ENCODE measurements at regions not wholly inside any gene's neighbourhood (a gene's known extent, or its start where the extent isn't known, plus 50 kb on each side); places are given as distances from the start of the nearest gene placed in this dataset.
"Not testable (repeated sequence)": the region's sequence is repeated elsewhere in the genome, so short reads cannot be mapped to it uniquely, and the experiment has no call there.

DNA sequence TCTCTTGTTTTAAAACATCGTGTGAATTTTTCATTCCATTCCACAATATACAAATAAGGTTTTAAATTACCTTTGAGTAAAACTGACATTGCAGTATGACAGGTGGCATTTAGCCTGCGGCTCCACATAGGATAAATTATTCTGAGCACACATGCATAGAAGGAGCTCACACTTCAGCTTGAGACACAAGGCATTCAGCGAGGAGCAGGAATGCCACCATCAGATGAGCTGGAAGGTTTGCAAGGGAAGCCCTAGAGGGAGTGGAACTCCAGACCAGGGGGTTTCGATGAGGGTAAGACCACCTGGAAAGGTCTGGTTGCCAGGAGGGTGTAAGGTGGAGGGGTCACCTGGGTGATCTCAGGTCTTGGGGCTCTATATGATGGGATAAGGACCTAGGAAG, 259.0 kb upstream of the ADRA1B start:
- no peak for DNase-seq

DNA sequence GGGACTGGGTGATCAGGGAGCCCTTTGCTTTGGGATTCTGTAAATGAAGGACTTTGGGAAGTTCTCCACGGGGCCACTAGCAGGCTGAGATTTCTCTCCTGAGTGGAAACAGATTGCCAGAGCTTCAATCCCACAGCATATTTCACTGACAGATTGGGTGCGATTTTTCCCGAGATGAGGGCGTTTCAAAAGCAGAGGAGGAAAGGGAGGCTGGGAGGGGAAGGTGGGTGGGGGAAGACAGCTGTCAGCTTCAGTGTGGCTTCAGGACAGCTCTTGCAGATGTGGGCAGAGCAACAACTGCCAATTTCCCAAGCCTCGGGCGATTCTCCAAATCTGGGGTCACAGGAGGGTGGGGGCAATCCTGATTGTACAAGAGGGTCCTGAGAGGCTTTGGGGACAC, 258.5 kb upstream of the ADRA1B start:
- no peak for DNase-seq

DNA sequence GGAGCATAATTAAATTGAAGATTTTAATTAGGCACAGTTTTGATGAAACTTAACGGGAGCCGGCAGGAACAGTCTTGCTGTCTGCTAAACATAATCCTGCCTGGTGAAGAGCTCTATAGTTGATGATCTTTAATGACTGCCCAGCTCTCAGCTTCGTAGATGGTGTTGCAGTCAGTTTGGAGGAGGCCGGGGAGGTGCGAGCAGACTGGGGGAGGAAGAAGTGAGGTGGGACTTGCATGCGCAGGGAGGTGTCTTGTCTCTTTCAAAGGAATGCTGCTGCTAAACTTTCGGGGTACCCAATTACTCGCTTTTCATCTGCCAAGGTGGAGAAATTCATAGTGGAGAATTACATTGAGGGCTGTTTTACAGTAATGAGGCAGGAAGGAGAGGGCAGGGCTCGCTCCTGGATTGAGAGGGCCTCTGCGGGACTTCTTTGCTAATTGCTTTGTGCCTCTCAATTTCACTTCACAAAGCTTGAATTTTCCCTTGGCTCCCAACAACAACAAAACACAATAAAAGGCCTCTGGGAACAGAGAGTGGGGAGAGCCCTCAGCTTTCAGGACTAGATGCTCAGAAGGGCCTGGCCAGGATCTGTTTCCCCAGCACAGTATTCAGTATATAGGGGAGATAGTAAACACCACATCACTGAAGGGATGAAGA, 257.9 kb upstream of the ADRA1B start:
- DNase-seq, result no peak

- no peak for DNase-seq
These were observed 255.9 kb upstream of the ADRA1B start for GRCh38 chr5:159660401-159660800.

GRCh38 chr5:159663986-159664385, 252.3 kb upstream of the ADRA1B start:
- no peak for DNase-seq

DNA sequence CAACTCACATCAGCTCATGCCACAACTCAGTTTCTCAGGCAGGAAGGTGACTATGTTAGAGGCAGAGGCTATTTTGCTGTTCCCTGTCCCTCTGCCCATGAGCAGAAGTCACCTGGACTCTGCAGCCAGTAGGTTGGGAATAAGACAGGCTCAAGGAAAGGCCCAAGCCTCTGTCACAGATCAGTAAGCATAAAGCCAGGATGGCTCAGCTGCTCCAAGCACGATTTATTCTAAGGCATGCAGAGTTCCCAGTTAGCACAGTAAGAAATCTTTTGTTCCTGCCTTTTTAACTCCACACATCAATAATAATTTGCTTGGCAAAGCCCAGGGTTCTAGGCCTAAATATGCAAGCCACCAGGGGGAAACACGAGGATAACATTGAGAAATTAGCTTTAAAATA, 249.0 kb upstream of the ADRA1B start:
- no peak for DNase-seq

DNA sequence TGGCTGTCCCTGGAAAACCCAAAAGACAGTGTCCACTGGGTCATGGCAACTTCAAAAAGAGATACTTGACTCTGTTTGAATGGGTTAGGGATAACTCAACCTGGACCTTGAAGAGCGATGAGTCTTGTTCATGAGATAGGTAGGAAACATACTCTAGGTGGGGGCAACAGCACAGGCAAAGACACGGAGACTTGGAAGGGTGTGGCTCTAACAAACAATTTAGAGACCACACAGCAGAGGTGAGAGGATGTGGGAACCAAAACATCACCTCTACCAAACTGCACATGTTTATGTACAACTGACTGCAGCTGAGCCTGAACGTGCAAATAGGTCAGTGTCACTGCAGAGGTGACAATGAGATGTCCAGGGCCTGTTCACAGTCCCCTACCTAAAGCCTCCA, 247.7 kb upstream of the ADRA1B start:
- no peak for DNase-seq

DNA sequence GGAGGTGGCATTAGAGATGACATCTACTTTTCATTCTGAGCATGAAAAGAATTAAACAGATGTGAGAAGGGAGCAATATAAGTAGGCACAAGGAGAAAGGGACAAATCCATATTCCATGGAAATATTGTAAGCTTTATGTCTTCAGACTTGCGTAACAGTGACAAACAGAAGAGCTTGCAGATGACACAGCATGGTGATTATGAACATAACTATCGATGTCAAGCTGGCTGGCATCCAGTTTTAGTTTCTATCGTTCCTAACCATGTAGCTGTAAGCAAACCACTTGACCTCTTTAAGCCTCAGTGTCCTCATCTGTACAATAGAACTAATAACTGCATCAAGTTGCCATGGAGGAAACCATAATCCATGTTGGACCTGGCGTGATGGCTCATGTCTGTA, 246.7 kb upstream of the ADRA1B start:
- no peak for DNase-seq

DNA sequence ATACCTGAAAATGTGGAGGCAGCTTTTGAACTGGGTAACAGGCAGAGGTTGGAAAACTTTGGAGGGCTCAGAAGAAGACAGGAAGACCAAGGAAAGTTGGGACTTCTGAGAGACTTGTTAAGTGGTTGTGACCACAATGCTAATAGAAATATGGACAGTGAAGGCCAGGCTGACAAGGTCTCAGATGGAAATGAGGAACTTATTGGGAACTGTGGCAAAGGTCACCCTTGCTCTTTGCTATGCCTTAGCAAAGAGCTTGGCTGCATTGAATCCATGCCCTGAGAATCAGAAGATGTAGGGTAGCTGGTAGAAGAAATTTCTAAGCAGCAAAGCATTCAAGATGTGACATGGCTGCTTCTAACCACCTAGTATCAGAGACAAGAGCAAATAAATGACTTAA, 244.4 kb upstream of the ADRA1B start:
- DNase-seq, result no peak

DNA sequence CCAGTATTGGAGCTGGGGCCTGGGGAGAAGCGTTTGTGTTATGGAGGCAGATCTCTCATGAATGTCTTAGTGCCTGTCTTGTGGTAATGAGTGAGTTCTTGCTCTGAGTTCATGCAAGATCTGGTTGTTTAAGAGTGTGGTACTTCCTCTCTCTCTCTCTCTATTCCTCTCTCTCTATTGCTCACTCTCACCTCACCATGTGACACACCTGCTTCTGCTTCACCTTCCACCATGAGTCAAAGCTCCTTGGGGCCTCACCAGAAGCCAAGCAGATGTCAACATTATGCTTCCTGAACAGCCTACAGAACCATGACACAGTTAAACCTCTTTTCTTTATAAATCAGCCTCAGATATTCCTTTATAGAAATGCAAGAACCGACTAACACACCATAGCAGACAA, 242.7 kb upstream of the ADRA1B start:
- DNase-seq, result no peak

DNA sequence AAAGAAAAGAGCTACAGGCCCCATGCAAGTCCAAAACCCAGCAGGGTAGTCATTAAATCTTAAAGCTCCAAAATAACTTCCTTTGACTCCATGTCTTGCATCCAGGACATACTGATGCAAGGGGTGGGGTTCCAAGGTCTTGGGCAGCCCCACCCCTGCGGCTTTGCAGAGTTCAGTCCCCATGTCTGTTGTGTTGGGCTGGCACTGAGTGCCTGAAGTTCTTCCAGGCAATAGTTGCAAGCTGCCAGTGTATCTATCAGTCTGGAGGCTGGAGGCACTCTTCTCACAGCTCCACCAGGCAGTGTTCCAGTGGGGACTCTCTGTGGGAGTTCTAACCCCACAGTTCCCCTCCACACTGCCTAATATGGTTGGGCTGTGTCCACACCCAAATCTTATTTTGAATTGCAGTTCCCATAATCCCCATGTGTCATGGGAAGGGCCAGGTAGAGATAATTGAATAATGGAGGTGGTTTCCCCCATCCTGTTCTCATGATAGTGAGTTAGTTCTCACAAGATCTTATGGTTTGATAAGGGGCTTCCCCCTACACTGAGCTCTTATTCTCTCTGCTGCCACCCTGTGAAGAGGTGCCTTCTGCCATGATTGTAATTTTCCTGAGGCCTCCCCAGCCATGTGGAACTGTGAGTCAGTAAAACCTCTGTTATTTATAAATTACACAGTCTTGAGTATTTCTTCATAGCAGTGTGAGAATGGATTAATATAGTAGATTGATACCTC, 237.5 kb upstream of the ADRA1B start:
- no peak for DNase-seq

DNA sequence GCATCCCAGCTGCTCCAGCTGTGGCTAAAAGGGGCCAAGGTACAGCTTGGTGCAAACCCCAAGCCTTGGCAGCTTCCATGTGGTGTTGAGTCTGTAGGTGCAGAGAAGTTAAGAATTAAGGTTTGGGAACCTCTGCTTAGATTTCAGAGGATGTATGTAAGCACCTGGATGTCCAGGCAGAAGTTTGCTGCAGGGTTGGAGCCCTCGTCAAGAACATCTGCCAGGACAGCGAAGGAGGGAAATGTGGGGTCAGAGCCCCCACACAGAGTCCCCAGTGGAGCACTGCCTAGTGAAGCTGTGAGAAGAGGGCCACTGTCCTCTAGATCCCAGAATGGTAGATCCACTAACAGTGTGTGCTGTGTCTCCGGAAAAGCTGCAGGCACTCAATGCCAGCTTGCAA, 236.2 kb upstream of the ADRA1B start:
- no peak for DNase-seq

GRCh38 chr5:159681661-159682060, 234.6 kb upstream of the ADRA1B start:
- no peak for DNase-seq

DNA sequence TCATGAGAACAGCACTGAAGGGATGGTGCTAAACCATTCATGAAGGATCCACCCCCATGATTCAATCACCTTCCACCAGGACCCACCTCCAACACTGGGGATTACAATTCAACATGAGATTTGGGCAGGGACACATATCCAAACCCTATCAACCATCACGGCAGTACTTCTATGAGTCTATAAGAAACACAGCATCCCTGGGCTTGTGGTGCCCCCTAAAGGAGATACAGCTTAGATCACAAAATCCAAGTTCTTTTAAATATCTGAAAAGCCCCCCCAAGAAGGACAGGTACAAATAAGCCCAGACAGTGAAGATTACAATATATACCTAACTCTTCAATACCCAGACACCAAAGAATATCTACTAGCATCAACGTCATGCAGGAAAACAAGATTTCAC, 233.7 kb upstream of the ADRA1B start:
- DNase-seq, result no peak

GRCh38 chr5:159687892-159688291, 228.4 kb upstream of the ADRA1B start:
- DNase-seq, result not testable (repeated sequence)

- no peak for DNase-seq
These were observed 220.5 kb upstream of the ADRA1B start for GRCh38 chr5:159695741-159696294.

DNA sequence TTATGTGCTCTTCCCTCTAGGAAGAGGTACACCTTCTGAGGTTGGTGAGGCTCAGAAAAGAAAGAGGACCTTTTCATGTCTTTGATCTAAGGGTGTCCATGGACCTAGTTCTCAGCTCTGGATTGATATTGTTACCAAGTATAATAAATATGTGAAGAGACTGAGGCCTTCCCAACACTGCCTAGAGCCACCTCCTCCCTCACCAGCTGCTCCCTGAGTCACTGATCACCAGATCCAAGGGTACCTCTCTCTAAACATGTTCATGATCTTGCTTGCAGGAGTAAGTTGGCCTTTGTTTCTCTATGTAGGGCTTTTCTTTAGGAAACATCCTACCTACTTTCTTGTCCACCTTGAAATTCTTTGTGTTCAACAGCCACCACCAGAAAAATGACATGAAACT, 218.8 kb upstream of the ADRA1B start:
- no peak for DNase-seq

GRCh38 chr5:159698322-159698721, 218.0 kb upstream of the ADRA1B start:
- no peak for DNase-seq

DNA sequence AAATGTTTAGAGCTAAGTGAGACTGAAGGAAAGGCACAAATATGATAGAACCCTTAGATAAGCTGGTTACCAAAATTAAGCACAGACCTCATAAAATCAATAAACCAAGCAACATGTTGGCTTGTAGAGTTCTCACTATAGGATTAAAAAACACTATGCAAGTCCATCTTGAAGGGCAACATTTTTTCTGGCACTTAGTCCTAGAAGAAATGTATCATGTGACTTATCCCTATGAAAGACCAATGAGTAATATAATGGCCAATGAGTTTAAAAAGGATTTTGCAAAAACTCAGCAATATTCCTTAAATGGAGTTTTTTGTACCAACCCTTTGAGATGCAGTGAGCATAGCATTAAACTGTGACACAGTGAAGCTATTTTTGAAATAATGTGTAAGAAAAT, 216.3 kb upstream of the ADRA1B start:
- no peak for DNase-seq

- DNase-seq, result no peak
These were observed 214.0 kb upstream of the ADRA1B start for GRCh38 chr5:159702301-159702700.

- no peak for DNase-seq
These were observed 213.5 kb upstream of the ADRA1B start for GRCh38 chr5:159702826-159703225.

- no peak for DNase-seq
These were observed 212.1 kb upstream of the ADRA1B start for GRCh38 chr5:159704160-159704559.

DNA sequence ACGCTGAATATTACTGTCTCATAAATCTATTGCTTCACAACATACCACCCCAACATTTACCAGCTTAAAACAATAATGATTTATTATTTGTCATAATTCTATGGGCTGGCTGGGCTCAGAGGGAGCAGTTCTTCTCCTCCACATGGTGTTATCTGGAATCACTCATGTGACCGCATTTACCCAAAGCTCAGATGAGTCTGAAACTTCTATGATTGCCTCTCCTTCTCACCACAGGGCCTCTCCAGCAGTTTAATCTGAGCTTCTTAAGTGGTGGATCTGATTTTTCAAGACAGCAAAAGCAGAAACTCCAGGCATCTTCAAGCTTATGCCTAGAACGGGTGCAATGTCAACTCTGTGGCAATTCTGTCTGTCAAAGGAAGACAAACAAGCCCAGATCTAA, 210.3 kb upstream of the ADRA1B start:
- no peak for DNase-seq

DNA sequence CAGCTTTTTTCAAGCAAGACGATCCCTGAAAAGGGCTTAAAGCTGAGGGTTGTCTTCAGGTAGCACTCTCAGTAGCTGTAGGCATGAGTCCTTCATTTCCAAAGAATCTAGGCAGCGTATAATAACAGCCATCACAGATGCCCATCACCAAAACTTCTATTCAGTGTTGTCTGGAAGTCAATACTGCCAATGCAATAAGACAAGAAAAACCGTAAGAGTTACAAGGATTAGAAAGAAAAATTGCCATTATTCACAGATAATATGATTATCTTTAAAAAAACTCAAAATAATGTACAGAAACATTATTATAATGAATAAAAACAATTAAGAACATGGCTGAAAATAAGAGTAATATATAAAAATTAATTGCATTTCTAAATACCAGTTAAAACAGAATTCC, 208.2 kb upstream of the ADRA1B start:
- DNase-seq, result no peak

- DNase-seq, result no peak
These were observed 203.6 kb upstream of the ADRA1B start for GRCh38 chr5:159712672-159713071.
